ENCODE measurements at regions not wholly inside any gene's neighbourhood (a gene's known extent, or its start where the extent isn't known, plus 50 kb on each side); places are given as distances from the start of the nearest gene placed in this dataset.

DNA sequence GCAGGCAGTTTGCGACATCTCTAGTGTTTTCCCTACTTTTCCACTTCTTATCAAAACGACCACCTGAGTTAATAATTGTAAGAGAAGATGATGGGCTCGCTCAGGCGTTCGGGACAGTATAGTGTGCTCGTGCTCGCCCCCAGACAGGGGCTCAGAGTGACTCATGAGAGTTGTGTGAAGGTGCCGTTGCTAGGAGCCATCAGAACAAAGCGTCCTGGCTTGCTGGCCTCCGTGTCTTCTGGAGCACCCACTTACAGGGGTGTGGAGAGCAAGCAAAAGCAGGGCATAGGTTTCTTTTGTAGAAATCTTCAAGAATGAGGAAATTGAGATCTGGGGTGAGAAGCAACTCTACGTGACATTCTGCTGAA is 73.0 kb upstream of the ADGRG2 start:
- TF ChIP-seq, protein P1, sequence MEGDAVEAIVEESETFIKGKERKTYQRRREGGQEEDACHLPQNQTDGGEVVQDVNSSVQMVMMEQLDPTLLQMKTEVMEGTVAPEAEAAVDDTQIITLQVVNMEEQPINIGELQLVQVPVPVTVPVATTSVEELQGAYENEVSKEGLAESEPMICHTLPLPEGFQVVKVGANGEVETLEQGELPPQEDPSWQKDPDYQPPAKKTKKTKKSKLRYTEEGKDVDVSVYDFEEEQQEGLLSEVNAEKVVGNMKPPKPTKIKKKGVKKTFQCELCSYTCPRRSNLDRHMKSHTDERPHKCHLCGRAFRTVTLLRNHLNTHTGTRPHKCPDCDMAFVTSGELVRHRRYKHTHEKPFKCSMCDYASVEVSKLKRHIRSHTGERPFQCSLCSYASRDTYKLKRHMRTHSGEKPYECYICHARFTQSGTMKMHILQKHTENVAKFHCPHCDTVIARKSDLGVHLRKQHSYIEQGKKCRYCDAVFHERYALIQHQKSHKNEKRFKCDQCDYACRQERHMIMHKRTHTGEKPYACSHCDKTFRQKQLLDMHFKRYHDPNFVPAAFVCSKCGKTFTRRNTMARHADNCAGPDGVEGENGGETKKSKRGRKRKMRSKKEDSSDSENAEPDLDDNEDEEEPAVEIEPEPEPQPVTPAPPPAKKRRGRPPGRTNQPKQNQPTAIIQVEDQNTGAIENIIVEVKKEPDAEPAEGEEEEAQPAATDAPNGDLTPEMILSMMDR (IDR thresholded peaks at IDR 0.05; ENCODE audit: low read length): no peak
- TF ChIP-seq EZH2 (IDR thresholded peaks at IDR 0.05; ENCODE audit: borderline replicate concordance, low read length): no peak
